Smooth muscle cell (in vitro differentiated cells): ENCODE measurements at regions not wholly inside any gene's neighbourhood (a gene's known extent, or its start where the extent isn't known, plus 50 kb on each side); places are given as distances from the start of the nearest gene placed in this dataset.
A peak's percentile ranks its signal among the peaks of the same experiment; 100 is the strongest.

Experiments
- DNase-seq: peaks from one replicate; lab custom pipeline; 2025; ENCODE audit not compliant: unreplicated experiment; lab: John Stamatoyannopoulos, UW
- H2AFZ ChIP-seq: fragments of 200-600 bp; sonication (generic); 2 replicates; pipeline ENCODE4 v1.6.0; 2016; ENCODE audit warnings: antibody characterized with exemption, low read depth, mild to moderate bottlenecking
- H3F3A ChIP-seq: fragments of 200-600 bp; sonication (generic); 2 replicates; pipeline ENCODE4 v1.6.0; 2017; ENCODE audit warnings: antibody characterized with exemption, low read depth
- H3K27ac ChIP-seq: fragments of 200-600 bp; sonication (generic); 2 replicates; pipeline ENCODE4 v1.5.1; 2016; ENCODE audit warnings: low read depth, mild to moderate bottlenecking
- H3K27me3 ChIP-seq: fragments of 200-600 bp; sonication (generic); 2 replicates; pipeline ENCODE4 v1.6.1; 2016; ENCODE audit warnings: low read depth, mild to moderate bottlenecking
- H3K36me3 ChIP-seq: fragments of 200-600 bp; sonication (generic); 2 replicates; pipeline ENCODE4 v1.5.1; 2016; ENCODE audit warnings: low read depth
- H3K4me1 ChIP-seq: fragments of 200-600 bp; sonication (generic); 2 replicates; pipeline ENCODE4 v1.5.1; 2016; ENCODE audit warnings: low read depth
- H3K4me2 ChIP-seq: fragments of 200-600 bp; sonication (generic); 2 replicates; pipeline ENCODE4 v1.6.0; 2016; ENCODE audit warnings: mild to moderate bottlenecking
- H3K4me3 ChIP-seq: fragments of 200-600 bp; sonication (generic); 2 replicates; pipeline ENCODE4 v1.5.1; 2016; ENCODE audit warnings: mild to moderate bottlenecking
- H3K79me2 ChIP-seq: fragments of 200-600 bp; sonication (generic); 2 replicates; pipeline ENCODE4 v1.6.0; 2016; ENCODE audit warnings: low read depth, mild to moderate bottlenecking
- H3K9ac ChIP-seq: fragments of 200-600 bp; sonication (generic); 2 replicates; pipeline ENCODE4 v1.6.0; 2016; ENCODE audit warnings: low read depth
- H3K9me3 ChIP-seq: fragments of 200-600 bp; sonication (generic); replicated peaks from 2 replicates; pipeline ENCODE4 v1.5.1; 2016; ENCODE audit warnings: low read depth
- H4K20me1 ChIP-seq: fragments of 200-600 bp; sonication (generic); 2 replicates; pipeline ENCODE4 v1.6.0; 2016; ENCODE audit warnings: low read depth
- WGBS: methylation state at CpG from one replicate; pipeline ENCODE4 v1.1.7; 2016; ENCODE audit warnings: low lambda C conversion rate; 5-methylcytosine and 5-hydroxymethylcytosine counted together
- TF ChIP-seq, protein P1 (sequence below): fragments of 200-600 bp; sonication (generic); IDR thresholded peaks from 2 replicates; pipeline ENCODE4 v1.5.1; 2017; ENCODE audit warnings: borderline replicate concordance, mild to moderate bottlenecking, antibody characterized with exemption; ENCODE audit not compliant: insufficient read depth, poor library complexity, severe bottlenecking

DNA sequence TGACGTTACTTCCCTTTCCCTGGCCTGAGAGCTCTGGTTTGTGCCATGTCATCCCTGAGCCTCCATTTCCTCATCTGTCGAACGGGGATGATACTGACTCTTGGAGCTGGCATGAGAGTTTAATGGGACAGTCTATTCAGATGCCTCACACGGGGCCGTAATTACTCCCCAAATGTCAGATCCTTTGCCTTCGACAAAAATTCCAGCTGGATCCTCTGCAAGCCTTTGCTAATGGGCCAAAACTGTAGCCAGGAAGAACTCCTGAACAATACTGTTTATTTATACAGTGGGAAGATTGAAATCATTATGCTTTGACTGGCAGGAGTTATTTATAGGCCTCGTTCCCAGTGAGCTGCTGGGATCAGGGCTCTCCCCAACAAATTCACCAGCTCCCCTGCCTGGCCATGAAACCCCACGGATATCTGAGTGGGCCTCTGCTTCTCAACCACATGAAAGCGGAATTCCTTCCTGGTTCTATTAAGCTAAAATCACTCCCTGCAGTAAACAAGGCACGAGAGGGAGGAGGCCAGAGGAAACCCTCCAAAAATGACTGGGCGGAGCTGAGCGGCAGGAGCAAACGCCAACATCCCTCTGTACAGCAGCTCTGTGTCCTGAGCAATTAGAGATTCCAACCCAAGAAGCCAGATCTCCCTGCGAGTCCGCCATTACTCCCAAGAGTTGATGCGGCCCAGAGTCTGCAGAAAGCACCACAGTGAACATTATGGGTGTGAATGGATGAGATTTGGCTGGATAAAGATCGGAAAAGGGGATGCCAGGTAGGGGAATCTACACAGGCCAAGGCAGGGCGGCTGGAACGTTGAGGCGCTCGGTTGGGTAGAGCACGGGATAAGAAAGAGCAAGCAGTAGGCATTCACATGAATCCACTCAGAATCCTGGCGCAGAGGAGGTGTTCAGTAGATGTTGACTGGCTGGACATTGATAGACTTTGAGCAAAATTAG lies 326.1 kb downstream of the BCL11B start:
- WGBS = 81% methylated on average over 23 of the region's 23 CpGs
- no peaks in the 10 kb centered on the region for H3K9me3 ChIP-seq
- no peak overlapping the region for H3K27ac ChIP-seq
- H4K20me1 ChIP-seq = no peaks in the 10 kb centered on the region
- no peaks in the 10 kb centered on the region for H3K27me3 ChIP-seq
- H2AFZ ChIP-seq = no peak overlapping the region
- no peak overlapping the region for H3K4me2 ChIP-seq
- H3K4me3 ChIP-seq = no peak overlapping the region
- peaks cover 6% of the 10 kb centered on the region for H3K4me1 ChIP-seq
- H3K79me2 ChIP-seq = no peaks in the 10 kb centered on the region
- H3K36me3 ChIP-seq = no peaks in the 10 kb centered on the region
- no peak for DNase-seq
- TF ChIP-seq, protein P1, sequence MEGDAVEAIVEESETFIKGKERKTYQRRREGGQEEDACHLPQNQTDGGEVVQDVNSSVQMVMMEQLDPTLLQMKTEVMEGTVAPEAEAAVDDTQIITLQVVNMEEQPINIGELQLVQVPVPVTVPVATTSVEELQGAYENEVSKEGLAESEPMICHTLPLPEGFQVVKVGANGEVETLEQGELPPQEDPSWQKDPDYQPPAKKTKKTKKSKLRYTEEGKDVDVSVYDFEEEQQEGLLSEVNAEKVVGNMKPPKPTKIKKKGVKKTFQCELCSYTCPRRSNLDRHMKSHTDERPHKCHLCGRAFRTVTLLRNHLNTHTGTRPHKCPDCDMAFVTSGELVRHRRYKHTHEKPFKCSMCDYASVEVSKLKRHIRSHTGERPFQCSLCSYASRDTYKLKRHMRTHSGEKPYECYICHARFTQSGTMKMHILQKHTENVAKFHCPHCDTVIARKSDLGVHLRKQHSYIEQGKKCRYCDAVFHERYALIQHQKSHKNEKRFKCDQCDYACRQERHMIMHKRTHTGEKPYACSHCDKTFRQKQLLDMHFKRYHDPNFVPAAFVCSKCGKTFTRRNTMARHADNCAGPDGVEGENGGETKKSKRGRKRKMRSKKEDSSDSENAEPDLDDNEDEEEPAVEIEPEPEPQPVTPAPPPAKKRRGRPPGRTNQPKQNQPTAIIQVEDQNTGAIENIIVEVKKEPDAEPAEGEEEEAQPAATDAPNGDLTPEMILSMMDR = no peak
- H3K9ac ChIP-seq = no peak overlapping the region
- H3F3A ChIP-seq = no peaks in the 10 kb centered on the region

DNA sequence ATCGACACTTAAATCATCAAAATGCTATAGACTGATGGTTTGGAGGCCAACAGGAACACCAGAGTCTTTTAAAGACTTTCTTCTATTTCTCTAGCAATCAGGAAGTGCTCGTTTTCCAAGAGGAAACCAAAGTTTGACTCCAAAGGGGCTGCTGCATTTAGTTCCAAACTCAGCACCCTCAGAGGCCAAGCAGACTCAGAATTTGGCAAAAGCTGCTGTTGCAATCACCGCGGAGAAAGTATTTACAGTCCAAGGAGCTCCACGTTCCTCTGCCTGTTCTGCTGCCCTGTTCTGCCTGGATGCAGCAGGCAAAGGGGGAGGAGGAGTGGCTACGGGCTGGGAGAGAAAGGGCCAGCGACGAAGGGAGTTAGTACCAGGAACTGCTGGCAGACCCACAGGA lies 325.1 kb downstream of the BCL11B start:
- no peak for DNase-seq
- peak overlapping the region; percentile 43 for H2AFZ ChIP-seq
- no peaks in the 10 kb centered on the region for H3K36me3 ChIP-seq
- 38% methylated on average over 8 of the region's 8 CpGs for WGBS
- no peak overlapping the region for H3K9ac ChIP-seq
- no peak overlapping the region for H3K4me3 ChIP-seq
- peaks cover 6% of the 10 kb centered on the region for H3K4me1 ChIP-seq
- no peaks in the 10 kb centered on the region for H3F3A ChIP-seq
- no peaks in the 10 kb centered on the region for H3K9me3 ChIP-seq
- H4K20me1 ChIP-seq = no peaks in the 10 kb centered on the region
- peak overlapping the region; percentile 57 for H3K4me2 ChIP-seq
- H3K27ac ChIP-seq = no peak overlapping the region
- H3K27me3 ChIP-seq = no peaks in the 10 kb centered on the region
- H3K79me2 ChIP-seq = no peaks in the 10 kb centered on the region
- TF ChIP-seq, protein P1 = no peak

DNA sequence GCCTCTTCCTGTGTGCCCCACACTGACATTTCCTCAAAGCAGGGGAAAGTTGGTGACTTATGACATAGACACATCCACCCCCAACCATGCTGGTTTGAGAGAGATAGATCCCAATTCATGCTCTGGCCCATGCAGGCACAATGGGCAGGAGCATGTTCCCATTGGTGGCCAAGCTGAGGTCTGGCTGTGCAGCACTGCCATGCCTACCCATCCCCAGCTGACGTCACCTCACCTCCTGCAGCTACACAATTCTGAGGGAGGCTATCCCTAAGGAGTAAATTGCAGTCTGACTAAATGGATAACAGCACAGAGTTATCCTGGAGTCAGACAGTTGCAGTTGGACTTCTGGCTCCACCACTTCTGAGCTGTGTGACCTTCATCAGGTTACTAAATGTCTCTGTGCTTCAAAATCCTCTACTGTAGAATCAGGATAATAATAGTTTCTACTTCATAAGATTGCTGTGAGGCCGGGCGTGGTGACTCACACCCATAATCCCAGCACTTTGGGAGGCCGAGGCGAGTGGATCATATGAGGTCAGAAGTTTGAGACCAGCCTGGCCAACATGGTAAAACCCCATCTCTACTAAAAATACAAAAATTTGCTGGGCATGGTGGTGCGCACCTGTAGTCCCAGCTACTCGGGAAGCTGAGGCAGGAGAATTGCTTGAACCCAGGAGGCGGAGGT lies 323.9 kb downstream of the BCL11B start:
- no peak overlapping the region for H3K9ac ChIP-seq
- no peaks in the 10 kb centered on the region for H3K79me2 ChIP-seq
- no peaks in the 10 kb centered on the region for H4K20me1 ChIP-seq
- no peak overlapping the region for H2AFZ ChIP-seq
- H3K27me3 ChIP-seq = no peaks in the 10 kb centered on the region
- no peak overlapping the region for H3K4me3 ChIP-seq
- H3K9me3 ChIP-seq = no peaks in the 10 kb centered on the region
- no peak overlapping the region for H3K4me2 ChIP-seq
- no peaks in the 10 kb centered on the region for H3F3A ChIP-seq
- no peak overlapping the region for H3K27ac ChIP-seq
- H3K36me3 ChIP-seq = no peaks in the 10 kb centered on the region
- TF ChIP-seq, protein P1 = no peak
- WGBS = 88% methylated on average over 8 of the region's 8 CpGs
- peaks cover 6% of the 10 kb centered on the region for H3K4me1 ChIP-seq
- DNase-seq = no peak
